Spinal cord (tissue), 9 donors: ENCODE measurements at regions not wholly inside any gene's neighbourhood (a gene's known extent, or its start where the extent isn't known, plus 50 kb on each side); places are given as distances from the start of the nearest gene placed in this dataset.

Experiments used
- DNase-seq, 6 donors: peaks; one replicate each; pipeline versions ENCODE4 v3.0.0 to v3.0.0-alpha.2; 2013 to 2015; ENCODE audit warnings: low spot score in 6 of 6, low read depth in 4 of 6
- H3K27ac ChIP-seq: one replicate; pipeline ENCODE4 v1.5.1; 2013; ENCODE audit warnings: low read depth, low read length, control low read depth
- H3K27me3 ChIP-seq: one replicate; pipeline ENCODE4 v1.6.1; 2013; ENCODE audit warnings: low read length; ENCODE audit not compliant: control insufficient read depth, insufficient read depth
- H3K36me3 ChIP-seq: one replicate; pipeline ENCODE4 v1.6.1; 2013; ENCODE audit warnings: low read length; ENCODE audit not compliant: control insufficient read depth, insufficient read depth
- H3K4me1 ChIP-seq: one replicate; pipeline ENCODE4 v1.6.1; 2013; ENCODE audit warnings: low read length; ENCODE audit not compliant: control insufficient read depth, insufficient read depth
- H3K4me3 ChIP-seq: one replicate; pipeline ENCODE4 v1.5.1; 2013; ENCODE audit warnings: low read depth, low read length, control low read depth
- H3K9me3 ChIP-seq: one replicate; pipeline ENCODE4 v1.6.1; 2013; ENCODE audit warnings: low read length; ENCODE audit not compliant: control insufficient read depth, insufficient read depth
- WGBS: methylation state at CpG from one replicate; pipeline ENCODE4 v1.1.5; 2013; ENCODE audit warnings: missing lambda C conversion rate; ENCODE audit not compliant: insufficient coverage; 5-methylcytosine and 5-hydroxymethylcytosine counted together
- donor health status: healthy.

DNA sequence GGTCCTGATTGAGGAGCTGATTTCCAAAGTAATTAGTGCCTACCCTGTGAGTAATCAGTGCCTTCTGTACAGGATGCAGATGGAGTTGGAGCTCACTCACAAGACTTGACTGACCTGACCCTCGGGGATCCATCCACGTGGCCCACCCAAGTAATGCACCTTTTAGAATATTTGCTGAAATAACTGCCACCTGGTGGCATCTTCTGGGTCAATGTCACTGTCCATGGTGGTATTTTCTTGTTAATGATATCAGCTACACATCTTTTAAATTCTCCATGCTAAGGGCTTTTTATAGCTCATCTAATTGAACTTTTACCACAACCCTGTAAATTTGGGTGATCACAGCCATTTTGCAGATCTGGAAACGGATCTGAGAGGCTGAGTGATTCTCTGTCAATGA, 74.3 kb upstream of the ANKRD34C start:
- 80% methylated on average over 1 of the region's 3 CpGs for WGBS
- Histone ChIP-seq H3K27me3 (no peaks in the 10 kb centered on the region), H3K27ac (no peak overlapping the region), H3K36me3 (no peaks in the 10 kb centered on the region), H3K4me1 (peaks cover 7% of the 10 kb centered on the region), H3K4me3 (no peak overlapping the region), H3K9me3 (no peaks in the 10 kb centered on the region)
- DNase-seq, result no peak

GRCh38 chr15:79206940-79207339, 75.6 kb upstream of the ANKRD34C start:
- no peak overlapping the region for H3K4me3 ChIP-seq
- H3K27ac ChIP-seq, result no peak overlapping the region
- no peaks in the 10 kb centered on the region for H3K9me3 ChIP-seq
- no peak for DNase-seq
- H3K4me1 ChIP-seq, result peaks cover 7% of the 10 kb centered on the region
- no peaks in the 10 kb centered on the region for H3K36me3 ChIP-seq
- WGBS, result 58% methylated on average over 2 of the region's 2 CpGs
- H3K27me3 ChIP-seq, result no peaks in the 10 kb centered on the region

DNA sequence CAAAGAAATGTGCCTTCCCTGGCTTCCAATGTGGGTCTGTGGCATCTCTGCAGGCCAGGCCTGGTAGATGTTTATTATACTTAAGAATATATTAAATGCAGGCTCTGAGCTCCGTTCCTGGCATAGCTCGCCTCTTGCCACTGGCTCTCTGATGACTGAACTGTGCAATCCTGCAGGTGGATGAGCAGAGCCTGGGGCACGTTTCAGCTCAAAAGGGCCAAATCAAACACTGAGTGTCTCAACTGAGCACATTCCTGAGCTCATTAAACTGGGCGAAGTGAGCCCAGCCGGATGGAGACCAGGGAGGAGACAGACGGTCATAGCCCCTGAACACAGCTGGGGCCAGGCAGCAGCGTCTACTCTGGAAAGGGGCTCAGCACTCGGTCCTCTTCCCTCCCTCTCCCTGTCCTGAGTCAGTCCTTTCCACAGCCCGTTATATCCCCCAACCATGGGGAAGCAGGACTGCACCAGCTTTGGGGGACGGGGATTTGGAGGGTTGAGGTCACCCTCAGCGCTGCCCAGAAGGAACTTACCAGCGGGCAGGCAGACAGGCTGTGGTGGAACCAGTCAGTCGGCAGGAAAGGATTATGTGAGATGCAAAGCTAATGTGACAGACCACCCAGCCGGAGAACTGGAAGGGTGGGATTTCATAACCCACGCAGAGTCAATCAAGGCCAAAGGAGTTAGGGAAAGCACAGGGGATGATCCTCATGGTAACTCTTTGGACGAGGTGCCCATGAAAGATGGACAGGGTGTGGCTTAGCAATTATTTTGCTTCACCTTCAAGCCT, 77.4 kb upstream of the ANKRD34C start:
- Histone ChIP-seq H3K4me1 (peaks cover 7% of the 10 kb centered on the region), H3K27ac (no peak overlapping the region), H3K27me3 (no peaks in the 10 kb centered on the region), H3K9me3 (no peaks in the 10 kb centered on the region), H3K4me3 (no peak overlapping the region), H3K36me3 (no peaks in the 10 kb centered on the region)
- DNase-seq, result no peak
- WGBS, result 69% methylated on average over 13 of the region's 16 CpGs

DNA sequence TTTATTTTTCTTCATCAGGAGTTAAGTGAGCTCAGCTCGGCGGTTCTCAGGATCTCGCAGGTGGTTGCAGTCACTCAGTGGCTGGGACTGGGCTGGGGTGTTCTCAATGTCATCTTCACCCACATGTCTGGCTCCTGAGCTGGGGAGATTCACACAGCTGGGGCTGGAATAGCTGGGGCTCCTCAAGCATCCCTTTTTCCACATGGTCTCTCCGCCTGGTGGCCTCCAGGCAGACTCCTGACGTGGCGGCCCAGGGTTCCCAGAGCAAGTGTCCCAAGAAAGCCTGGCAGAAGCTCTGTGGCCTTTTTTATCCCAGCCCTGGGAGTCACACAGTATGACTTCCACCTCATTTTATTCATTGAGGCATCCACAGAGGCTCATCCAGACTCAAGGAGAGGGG, 84.1 kb upstream of the ANKRD34C start:
- 92% methylated on average over 5 of the region's 6 CpGs for WGBS
- Histone ChIP-seq H3K27ac (no peak overlapping the region), H3K9me3 (no peaks in the 10 kb centered on the region), H3K4me3 (no peak overlapping the region), H3K27me3 (no peaks in the 10 kb centered on the region), H3K4me1 (no peaks in the 10 kb centered on the region), H3K36me3 (no peaks in the 10 kb centered on the region)
- no peak for DNase-seq

- no peak for DNase-seq
- 70% methylated on average over 6 of the region's 7 CpGs for WGBS
- H3K4me1 ChIP-seq, result peaks cover 4% of the 10 kb centered on the region
- H3K36me3 ChIP-seq, result no peaks in the 10 kb centered on the region
- no peak overlapping the region for H3K4me3 ChIP-seq
- H3K27ac ChIP-seq, result no peak overlapping the region
- H3K27me3 ChIP-seq, result no peaks in the 10 kb centered on the region
- no peaks in the 10 kb centered on the region for H3K9me3 ChIP-seq
Observed at GRCh38 chr15:79197285-79197684, 85.2 kb upstream of the ANKRD34C start.

DNA sequence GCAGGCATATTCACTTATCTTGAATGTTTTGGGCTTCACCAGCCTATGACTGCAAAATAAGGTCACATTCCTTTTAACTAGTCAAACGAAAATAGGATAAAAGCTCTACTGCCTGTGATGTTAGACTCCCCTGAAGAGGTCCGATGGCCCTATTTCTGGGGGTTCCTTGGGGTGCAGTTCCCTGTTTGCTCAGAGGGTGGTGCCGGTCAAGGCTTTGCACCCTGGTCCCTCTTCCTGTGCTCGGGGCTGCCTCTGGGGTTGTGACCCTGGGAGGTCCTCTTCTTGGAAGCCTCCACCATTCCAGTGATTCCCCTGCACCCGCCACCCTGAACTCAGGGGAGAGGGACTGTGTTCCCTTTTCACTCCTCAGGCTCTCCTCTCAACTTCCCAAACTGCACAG, 86.7 kb upstream of the ANKRD34C start:
- no peak overlapping the region for H3K4me3 ChIP-seq
- 92% methylated on average over 3 of the region's 5 CpGs for WGBS
- peaks cover 14% of the 10 kb centered on the region for H3K4me1 ChIP-seq
- no peaks in the 10 kb centered on the region for H3K9me3 ChIP-seq
- no peaks in the 10 kb centered on the region for H3K36me3 ChIP-seq
- no peaks in the 10 kb centered on the region for H3K27me3 ChIP-seq
- no peak overlapping the region for H3K27ac ChIP-seq
- no peak for DNase-seq

DNA sequence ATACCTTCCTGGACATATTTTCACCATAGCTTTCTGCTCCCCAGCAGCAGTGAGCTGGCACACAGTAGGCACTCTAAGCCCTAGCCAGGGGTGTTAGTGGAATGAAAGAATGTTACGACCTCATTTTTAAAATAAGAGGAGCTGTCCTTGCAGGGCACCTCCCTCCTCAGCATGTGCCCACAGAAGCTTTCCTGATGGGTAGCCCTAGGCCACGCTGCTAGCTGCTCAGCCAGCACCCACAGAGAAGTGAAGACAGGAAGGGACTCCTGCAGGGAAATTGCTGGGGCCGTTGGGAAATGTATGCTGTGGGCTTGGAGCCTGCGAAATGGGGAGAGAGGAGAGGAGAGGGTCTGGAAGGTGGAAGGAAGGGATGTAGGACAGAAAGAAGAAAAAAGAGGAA, 87.3 kb upstream of the ANKRD34C start:
- Histone ChIP-seq H3K27me3 (no peaks in the 10 kb centered on the region), H3K27ac (no peak overlapping the region), H3K36me3 (no peaks in the 10 kb centered on the region), H3K4me3 (no peak overlapping the region), H3K9me3 (no peaks in the 10 kb centered on the region), H3K4me1 (peaks cover 16% of the 10 kb centered on the region)
- DNase-seq, result no peak
- 63% methylated on average over 3 of the region's 4 CpGs for WGBS

- Histone ChIP-seq H3K27ac (no peak overlapping the region), H3K4me3 (no peak overlapping the region), H3K36me3 (no peaks in the 10 kb centered on the region), H3K9me3 (no peaks in the 10 kb centered on the region), H3K27me3 (no peaks in the 10 kb centered on the region), H3K4me1 (peaks cover 21% of the 10 kb centered on the region)
- no peak for DNase-seq
- WGBS, result no CpG with 5 or more reads among the region's 3 CpGs
Observed at GRCh38 chr15:79194386-79194785, 88.1 kb upstream of the ANKRD34C start.

DNA sequence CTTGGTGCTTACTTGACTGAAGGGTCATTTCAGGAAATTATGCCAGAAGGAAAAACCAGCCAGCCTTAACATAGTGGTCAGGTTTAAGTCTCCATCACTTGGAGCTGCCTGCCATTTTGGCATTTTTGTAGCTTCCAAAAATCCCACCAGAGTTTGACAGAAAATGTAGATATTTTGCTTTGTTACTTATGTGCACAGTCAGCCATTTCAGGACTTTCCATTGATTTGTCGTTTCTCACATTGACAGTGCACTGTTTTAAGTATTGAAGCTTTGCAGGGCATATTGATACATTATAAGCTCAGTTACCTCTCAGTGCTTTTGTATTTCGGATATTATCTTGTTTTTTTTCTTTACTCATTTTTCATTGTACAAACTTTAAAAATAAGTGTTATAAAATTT, 89.0 kb upstream of the ANKRD34C start:
- DNase-seq, result no peak
- no peaks in the 10 kb centered on the region for H3K27me3 ChIP-seq
- no peaks in the 10 kb centered on the region for H3K9me3 ChIP-seq
- peaks cover 21% of the 10 kb centered on the region for H3K4me1 ChIP-seq
- H3K36me3 ChIP-seq, result no peaks in the 10 kb centered on the region
- WGBS, result no CpG with 5 or more reads among the region's 2 CpGs
- no peak overlapping the region for H3K27ac ChIP-seq
- no peak overlapping the region for H3K4me3 ChIP-seq

DNA sequence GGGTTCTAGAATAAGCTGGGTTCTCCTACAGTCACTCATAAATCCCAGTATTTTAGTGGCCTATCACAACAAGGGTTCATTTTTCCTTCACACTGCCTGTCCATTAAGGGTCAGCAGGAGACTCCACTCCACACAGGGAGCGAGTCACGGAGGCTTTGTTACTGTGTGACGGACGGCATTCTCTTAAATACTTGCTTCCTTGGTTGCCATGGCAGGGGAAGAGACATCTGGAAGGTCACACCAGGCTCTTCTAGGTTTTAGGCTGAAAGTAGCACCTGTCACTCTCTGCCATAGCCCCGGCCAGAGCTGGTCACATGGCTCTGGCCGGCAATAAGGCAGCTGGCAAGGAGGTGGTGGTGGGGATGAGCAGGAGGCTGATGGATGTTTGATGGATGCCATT, 89.4 kb upstream of the ANKRD34C start:
- Histone ChIP-seq H3K4me1 (peaks cover 21% of the 10 kb centered on the region), H3K27me3 (no peaks in the 10 kb centered on the region), H3K27ac (no peak overlapping the region), H3K36me3 (no peaks in the 10 kb centered on the region), H3K4me3 (no peak overlapping the region), H3K9me3 (no peaks in the 10 kb centered on the region)
- DNase-seq, result no peak
- 40% methylated on average over 5 of the region's 6 CpGs for WGBS
